ENCODE measurements at regions not wholly inside any gene's neighbourhood (a gene's known extent, or its start where the extent isn't known, plus 50 kb on each side); places are given as distances from the start of the nearest gene placed in this dataset.

DNA sequence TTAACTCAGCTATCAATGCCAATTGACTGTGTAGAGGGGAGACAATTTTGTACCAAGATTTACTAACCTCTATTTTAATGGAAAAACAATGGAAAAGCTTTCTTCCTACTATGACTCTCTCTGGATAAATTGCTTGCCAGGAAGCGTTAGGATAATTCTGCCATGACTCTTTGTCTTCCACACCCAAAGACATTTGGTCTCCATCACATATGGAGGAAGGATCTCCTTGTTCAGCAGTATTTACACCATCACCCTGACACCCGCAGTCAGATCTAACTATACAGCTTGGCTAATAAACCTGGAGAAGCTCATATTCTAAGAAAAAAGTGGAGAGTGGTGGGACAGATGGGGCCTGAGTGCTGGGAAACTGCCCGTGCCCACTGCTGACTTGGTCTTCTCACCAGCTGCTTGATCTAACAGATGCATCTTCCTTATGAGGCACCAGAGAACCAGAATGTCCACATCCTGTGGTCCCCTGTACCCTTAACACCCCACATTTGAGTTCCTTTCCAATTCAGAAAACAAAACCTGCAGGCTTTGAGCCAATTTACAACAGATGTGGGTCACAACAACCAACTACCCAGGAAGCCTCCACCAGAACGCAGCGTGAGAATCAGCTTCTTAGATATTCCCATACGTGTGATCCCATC, 154.0 kb downstream of the DAD1 start:
- TF ChIP-seq, protein P1, sequence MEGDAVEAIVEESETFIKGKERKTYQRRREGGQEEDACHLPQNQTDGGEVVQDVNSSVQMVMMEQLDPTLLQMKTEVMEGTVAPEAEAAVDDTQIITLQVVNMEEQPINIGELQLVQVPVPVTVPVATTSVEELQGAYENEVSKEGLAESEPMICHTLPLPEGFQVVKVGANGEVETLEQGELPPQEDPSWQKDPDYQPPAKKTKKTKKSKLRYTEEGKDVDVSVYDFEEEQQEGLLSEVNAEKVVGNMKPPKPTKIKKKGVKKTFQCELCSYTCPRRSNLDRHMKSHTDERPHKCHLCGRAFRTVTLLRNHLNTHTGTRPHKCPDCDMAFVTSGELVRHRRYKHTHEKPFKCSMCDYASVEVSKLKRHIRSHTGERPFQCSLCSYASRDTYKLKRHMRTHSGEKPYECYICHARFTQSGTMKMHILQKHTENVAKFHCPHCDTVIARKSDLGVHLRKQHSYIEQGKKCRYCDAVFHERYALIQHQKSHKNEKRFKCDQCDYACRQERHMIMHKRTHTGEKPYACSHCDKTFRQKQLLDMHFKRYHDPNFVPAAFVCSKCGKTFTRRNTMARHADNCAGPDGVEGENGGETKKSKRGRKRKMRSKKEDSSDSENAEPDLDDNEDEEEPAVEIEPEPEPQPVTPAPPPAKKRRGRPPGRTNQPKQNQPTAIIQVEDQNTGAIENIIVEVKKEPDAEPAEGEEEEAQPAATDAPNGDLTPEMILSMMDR (IDR thresholded peaks at IDR 0.05): no peak
- no peak for TF ChIP-seq POLR2A (IDR thresholded peaks at IDR 0.05)
